ENCODE measurements at regions not wholly inside any gene's neighbourhood (a gene's known extent, or its start where the extent isn't known, plus 50 kb on each side); places are given as distances from the start of the nearest gene placed in this dataset.
"Not testable (repeated sequence)": the region's sequence is repeated elsewhere in the genome, so short reads cannot be mapped to it uniquely, and the experiment has no call there.

DNA sequence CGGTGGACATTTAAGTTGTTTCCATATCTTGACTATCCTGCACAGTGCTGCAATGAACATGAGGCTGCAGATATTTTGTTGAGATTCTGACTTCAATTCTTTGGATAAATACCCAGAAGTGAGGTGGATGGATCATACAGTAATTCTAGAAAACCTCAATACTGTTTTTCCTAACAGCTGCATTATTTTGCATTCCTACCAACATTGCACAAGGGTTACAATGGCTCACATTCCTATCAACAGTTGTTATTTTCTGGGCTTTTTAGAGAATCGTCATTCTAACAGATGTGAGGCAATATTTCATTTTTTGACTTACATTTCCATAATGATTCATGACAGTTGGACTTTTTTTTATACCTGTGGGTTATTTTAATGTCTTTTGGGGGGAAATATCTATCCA lies 716.9 kb upstream of the ANO3 start:
- no peak for DNase-seq (ENCODE audit: low read depth)

- DNase-seq (ENCODE audit: low read depth), result no peak
These were observed 716.1 kb upstream of the ANO3 start for GRCh38 chr11:25615841-25616240.

- DNase-seq (ENCODE audit: low read depth), result no peak
These were observed 706.8 kb upstream of the ANO3 start for GRCh38 chr11:25625094-25625493.

DNA sequence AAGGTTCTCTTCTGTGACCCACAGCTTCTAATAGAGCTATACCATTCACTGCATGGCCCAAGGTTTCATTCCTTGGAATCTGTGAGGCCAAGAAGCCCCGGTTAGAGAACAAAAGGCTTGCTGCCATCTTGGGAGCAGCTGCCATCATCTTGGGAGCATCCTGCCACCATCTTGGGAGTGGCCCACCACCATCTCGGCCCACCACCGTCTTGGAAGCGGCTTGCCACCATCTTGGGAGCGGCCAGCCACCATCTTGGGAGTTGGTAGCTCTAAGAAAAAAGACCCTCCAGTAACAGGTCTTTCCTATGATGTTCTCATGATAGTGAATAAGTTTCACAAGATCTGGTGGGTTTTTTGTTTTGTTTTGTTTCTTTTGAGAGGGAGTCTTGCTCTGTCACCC lies 703.9 kb upstream of the ANO3 start:
- no peak for DNase-seq (ENCODE audit: low read depth)

- no peak for DNase-seq (ENCODE audit: low read depth)
These were observed 698.7 kb upstream of the ANO3 start for GRCh38 chr11:25633230-25633629.

DNA sequence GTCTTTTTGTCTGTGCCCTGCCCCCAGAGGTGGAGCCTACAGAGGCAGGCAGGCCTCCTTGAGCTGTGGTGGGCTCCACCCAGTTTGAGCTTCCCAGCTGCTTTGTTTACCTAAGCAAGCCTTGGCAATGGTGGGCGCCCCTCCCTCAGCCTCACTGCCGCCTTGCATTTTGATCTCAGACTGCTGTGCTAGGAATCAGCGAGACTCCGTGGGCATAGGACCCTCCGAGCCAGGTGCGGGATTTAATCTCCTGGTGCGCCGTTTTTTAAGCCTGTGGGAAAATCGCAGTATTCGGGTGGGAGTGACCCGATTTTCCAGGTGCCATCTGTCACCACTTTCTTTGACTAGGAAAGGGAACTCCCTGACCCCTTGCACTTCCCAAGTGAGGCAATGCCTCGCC lies 682.7 kb upstream of the ANO3 start:
- DNase-seq (ENCODE audit: low read depth), result not testable (repeated sequence)

GRCh38 chr11:25650319-25650718 lies 681.6 kb upstream of the ANO3 start:
- DNase-seq (ENCODE audit: low read depth), result no peak

GRCh38 chr11:25655636-25656035 lies 676.3 kb upstream of the ANO3 start:
- DNase-seq (ENCODE audit: low read depth), result no peak

DNA sequence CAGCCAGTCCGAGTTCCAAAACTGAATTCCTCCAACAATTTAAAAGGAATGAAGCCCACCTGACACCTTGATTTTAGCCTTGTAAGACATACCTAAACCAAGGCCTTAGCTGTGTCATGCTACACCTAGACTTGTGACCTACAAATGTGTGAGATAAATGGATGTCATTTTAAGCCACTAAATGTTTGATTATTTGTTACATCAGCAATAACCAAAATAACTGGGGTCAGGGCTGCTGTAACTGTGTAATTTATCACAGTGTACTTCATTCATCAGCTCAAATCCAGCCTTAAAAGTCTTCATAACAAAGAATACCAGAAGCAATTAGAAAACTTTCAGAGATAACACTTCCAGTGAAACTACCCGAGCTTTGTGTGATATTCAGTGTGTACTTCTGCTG lies 673.0 kb upstream of the ANO3 start:
- DNase-seq (ENCODE audit: low read depth), result no peak

DNA sequence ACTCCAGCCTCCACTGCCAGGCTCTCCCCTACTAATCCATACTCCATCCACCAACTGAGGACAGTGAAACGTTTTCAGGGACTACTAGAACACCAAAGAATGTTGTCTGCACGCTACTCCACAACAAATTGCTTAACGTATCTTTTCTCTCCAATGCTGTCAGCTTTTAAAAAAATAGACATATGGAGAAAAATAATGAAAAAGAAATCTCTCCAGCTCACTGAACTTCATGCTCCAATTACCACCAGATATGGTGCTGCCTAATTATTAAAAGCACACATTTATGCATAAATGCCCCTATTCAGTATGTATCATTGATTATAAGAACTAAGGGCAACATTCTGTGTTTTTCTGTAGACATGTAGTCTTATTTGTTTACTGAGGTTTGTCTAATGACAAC lies 672.2 kb upstream of the ANO3 start:
- DNase-seq (ENCODE audit: low read depth), result no peak

DNA sequence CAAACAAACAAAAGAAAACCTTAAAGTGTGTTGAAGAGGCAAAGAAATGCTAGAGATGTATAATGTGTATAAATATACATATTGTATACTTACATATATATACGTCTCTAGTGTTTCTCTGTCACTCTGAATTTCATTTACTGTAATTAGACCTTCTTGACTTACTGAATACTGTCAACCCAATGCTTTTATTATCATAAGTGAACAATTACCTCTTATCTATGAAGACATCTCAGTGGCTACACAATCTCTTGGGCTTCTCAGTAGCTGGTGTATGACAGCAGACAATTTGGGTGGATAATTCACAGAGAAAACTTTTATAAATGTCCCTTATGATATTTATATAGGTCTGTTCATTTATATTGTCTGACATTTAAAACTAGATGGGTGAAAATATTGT lies 664.1 kb upstream of the ANO3 start:
- no peak for DNase-seq (ENCODE audit: low read depth)

- no peak for DNase-seq (ENCODE audit: low read depth)
These were observed 640.0 kb upstream of the ANO3 start for GRCh38 chr11:25691959-25692358.

GRCh38 chr11:25702417-25702816 lies 629.5 kb upstream of the ANO3 start:
- peak; percentile 25 for DNase-seq (ENCODE audit: low read depth)

DNA sequence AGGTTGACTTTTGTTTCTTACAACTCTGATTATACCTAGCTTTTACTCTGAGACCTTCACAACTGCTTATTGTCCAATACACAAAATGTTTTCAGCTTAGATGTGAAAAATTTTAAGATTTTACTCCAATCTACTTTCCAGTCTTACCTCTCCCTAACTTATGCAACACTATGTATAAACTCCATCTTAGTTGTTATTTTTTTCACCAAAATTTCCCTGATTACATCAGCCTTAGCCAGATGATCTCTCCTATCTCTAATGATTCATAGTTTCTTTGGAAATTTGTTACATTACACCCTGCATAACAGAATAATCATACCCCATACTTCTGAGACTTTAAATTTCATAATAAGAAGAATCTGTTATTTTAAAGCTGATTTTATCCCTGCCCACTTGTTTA lies 621.0 kb upstream of the ANO3 start:
- no peak for DNase-seq (ENCODE audit: low read depth)

DNA sequence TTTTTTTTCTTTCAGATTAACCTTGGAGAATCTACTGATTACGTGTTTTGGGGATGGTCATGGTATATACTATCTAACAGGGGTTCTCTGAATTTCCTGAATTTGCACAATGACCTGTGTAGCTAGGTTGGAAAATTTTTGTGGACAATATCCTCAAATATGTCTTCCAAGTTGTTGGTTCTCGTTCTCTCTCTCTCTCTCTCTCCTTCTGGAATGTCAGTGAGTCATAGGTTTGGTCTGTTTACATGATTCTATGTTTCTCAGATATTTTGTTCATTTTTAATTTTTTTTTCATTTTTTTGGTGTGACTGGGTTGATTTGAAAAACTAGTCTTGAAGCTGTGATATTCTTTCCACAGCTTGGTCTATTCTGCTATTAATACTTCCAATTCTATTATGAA lies 604.0 kb upstream of the ANO3 start:
- DNase-seq (ENCODE audit: low read depth), result peak; percentile 30

DNA sequence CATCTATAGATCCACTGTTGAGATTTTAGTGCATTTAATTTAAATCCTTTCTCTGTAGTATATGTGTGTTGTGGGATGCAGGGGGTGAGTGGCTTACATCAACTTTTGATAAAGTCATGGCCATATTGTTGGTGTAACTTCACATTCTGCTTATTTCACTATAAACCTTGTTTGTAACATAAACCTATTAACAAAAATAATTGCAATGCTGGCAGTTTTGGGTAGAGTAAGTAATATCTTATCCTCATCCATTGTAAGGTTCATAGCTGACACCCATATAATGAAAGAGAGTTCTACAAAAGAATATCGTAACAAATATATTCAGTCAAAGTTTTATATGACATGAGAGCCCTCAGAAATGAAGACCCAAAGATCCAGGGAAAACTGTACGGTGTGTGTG lies 601.7 kb upstream of the ANO3 start:
- no peak for DNase-seq (ENCODE audit: low read depth)

- peak; percentile 25 for DNase-seq (ENCODE audit: low read depth)
These were observed 598.2 kb upstream of the ANO3 start for GRCh38 chr11:25733777-25734176.

DNA sequence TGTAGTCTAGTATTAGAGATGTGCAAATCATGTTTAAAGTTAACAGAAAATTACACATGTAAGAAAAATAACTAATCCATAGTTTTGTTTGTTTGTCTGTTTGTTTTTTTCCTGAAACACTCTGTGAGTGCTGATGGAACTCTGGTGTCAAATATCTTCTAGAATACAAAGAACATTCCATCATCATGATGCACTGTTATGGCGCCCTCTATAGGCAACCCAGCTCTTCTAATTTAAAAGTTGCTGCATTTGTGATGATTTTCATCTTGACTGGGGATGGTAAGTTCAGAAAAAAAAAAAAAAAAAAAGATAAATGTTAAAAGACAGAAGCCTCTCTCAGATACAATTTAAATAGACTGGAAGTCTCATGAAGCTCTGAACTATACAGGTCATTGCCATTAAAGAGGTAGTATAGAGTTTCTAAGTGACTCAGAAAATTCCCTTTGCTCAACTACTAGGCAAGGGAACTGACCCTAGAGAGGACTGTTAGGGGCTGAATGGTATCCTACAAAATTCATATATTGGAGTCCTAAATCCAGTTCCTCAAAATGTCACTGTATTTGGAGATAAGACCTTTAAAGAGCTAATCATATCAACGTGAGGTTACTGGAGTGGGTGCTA lies 597.2 kb upstream of the ANO3 start:
- DNase-seq (ENCODE audit: low read depth), result peak; percentile 68

- DNase-seq (ENCODE audit: low read depth), result no peak
These were observed 594.8 kb upstream of the ANO3 start for GRCh38 chr11:25737071-25737675.

GRCh38 chr11:25741886-25742285 lies 590.0 kb upstream of the ANO3 start:
- no peak for DNase-seq (ENCODE audit: low read depth)

DNA sequence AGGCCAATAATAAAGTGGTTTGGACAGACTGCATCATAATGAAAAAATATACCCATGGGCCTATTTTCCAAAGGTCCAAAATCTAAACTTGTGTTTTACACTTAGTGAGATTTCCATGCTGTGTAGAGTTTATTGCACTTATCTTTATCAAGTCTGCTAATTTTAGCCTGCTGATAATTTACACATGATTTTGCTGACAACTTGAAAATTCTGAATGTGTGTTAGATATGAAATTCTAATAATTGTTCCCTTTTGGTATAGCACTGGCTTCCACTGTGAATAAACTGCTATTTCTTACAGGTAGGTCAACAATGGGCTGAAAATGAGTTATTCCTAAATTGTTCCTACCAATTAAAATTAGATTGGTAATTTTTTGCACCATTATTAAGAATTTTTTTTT lies 589.1 kb upstream of the ANO3 start:
- no peak for DNase-seq (ENCODE audit: low read depth)

- DNase-seq (ENCODE audit: low read depth), result no peak
These were observed 576.5 kb upstream of the ANO3 start for GRCh38 chr11:25755381-25755780.

- no peak for DNase-seq (ENCODE audit: low read depth)
These were observed 575.9 kb upstream of the ANO3 start for GRCh38 chr11:25755918-25756584.

GRCh38 chr11:25758145-25758661 lies 573.7 kb upstream of the ANO3 start:
- peak; percentile 32 for DNase-seq (ENCODE audit: low read depth)

Measured in ELR (cell line).